Activated naive CD8-positive, alpha-beta T cell treated with anti-CD3 and anti-CD28 coated beads, Interleukin-2, amount 50 U/mL, for 24 hours (primary cell): ENCODE measurements at regions not wholly inside any gene's neighbourhood (a gene's known extent, or its start where the extent isn't known, plus 50 kb on each side); places are given as distances from the start of the nearest gene placed in this dataset.

Source experiments
- ATAC-seq: fragments of 150-1000 bp; cut with Tn5 transposase; one replicate; pipeline ENCODE4 v1.10.0; 2021
- DNase-seq: peaks from one replicate; pipeline ENCODE4 v3.0.0; 2021
- H3K27ac Mint-ChIP-seq: one replicate; pipeline ENCODE4 v1.8.0; 2021; ENCODE audit warnings: mild to moderate bottlenecking, mixed read lengths
- H3K27me3 Mint-ChIP-seq: one replicate; pipeline ENCODE4 v1.8.0; 2021; ENCODE audit warnings: mixed read lengths
- H3K36me3 Mint-ChIP-seq: one replicate; pipeline ENCODE4 v1.8.0; 2021; ENCODE audit warnings: low read depth, mixed read lengths
- H3K4me1 Mint-ChIP-seq: one replicate; pipeline ENCODE4 v1.8.0; 2021; ENCODE audit warnings: mixed read lengths
- H3K4me3 Mint-ChIP-seq: one replicate; pipeline ENCODE4 v1.8.0; 2021; ENCODE audit warnings: mild to moderate bottlenecking, moderate library complexity, mixed read lengths
- H3K9me3 Mint-ChIP-seq: one replicate; pipeline ENCODE4 v1.8.0; 2021; ENCODE audit warnings: mixed read lengths

DNA sequence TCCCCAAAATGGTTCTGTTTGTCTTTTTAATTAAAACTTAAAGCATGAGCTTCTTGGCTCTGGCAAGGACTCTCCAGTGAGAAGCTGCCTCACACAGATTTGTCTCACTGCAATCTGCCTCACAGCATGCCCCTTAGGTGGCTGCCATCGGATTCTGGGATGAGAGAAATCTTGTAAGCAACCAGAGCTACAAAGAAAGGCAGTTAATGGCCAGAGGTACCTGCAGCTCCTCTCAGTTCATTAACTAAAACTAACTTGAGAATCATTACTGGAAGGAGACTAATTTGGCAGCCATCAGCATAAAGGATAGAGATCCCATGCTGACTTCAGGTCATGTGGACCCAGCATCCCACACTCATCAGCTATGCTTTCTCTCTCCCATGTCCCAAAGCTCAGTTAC is 220.6 kb upstream of the DMAC1 start:
- no peak for ATAC-seq
- no peak overlapping the region for H3K4me3 Mint-ChIP-seq
- H3K27ac Mint-ChIP-seq = no peak overlapping the region
- DNase-seq = no peak
- H3K36me3 Mint-ChIP-seq = no peaks in the 10 kb centered on the region
- no peaks in the 10 kb centered on the region for H3K4me1 Mint-ChIP-seq
- H3K9me3 Mint-ChIP-seq = peaks cover 17% of the 10 kb centered on the region
- H3K27me3 Mint-ChIP-seq = no peaks in the 10 kb centered on the region

DNA sequence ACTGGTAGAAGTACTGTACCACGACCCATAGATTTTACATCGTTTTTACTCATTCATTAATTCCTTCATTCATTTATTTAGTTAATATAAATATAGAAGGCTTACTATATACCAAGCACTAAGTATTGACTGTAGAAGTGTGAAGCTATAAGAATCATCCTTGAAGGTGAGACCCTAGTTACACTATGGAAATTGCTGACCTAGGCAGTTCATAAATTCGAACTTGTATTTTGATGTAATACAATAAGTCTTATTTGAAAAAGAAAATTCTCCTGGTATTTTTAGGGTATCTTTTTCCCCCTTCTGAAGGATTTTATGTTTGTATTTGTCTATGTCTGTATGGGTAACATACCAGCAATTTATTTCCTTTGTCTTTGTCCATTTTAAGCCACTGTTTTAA is 220.1 kb upstream of the DMAC1 start:
- no peaks in the 10 kb centered on the region for H3K27me3 Mint-ChIP-seq
- peaks cover 17% of the 10 kb centered on the region for H3K9me3 Mint-ChIP-seq
- ATAC-seq (no peak), DNase-seq (no peak)
- H3K36me3 Mint-ChIP-seq = no peaks in the 10 kb centered on the region
- no peaks in the 10 kb centered on the region for H3K4me1 Mint-ChIP-seq
- H3K27ac Mint-ChIP-seq = no peak overlapping the region
- H3K4me3 Mint-ChIP-seq = no peak overlapping the region

DNA sequence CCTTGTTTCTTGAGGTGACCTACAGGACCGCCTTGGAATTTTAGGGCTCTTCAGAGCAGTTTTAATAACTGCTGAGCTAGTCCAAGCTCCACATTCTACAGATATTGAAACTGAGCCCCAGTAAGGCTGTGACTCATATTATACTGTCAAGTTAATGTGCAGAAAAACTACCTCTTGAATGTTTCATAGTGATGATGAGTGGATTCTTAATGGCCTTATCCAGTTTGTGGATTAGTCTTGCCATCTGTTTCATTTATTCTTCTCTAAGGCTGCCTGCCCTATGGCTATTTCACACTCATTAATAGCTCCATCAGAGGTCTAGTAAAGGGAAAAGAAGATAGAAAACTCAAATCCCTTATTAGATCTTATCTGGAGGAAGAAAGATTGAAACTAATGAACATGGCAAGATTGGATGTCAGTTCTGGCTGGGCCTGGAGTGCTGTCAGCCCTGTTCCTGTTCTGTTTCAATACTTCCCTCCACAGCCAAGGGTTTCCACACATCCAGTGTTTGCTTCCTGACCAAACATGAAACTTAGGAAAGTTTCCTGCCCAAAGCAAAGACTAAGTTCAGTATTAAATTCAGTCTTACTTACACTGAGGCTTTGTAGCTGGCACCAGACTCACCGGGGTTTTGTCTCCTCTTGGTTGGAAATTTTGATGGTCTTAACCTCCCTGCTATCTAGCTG is 215.6 kb upstream of the DMAC1 start:
- Mint-ChIP-seq H3K27ac (no peak overlapping the region), H3K27me3 (no peaks in the 10 kb centered on the region), H3K36me3 (no peaks in the 10 kb centered on the region), H3K4me3 (no peak overlapping the region), H3K9me3 (no peaks in the 10 kb centered on the region), H3K4me1 (no peaks in the 10 kb centered on the region)
- ATAC-seq (no peak), DNase-seq (no peak)

DNA sequence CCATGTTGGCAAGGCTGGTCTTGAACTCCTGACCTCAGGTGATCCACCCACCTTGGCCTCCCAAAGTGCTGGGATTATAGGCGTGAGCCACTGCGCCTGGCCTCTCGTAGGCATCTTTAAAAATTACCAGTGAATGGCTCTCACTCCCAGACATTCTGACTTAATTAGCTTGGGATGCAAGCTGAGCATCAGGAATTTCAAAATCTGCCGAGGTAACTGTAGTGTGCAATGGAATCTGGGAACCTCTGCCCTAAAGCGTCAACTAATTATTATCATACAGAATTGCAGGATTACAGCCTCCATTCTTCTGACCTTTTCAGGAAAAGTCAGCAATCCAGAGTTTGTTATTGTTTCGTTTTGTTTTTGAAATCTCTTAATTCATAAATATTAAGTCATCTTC is 213.4 kb upstream of the DMAC1 start:
- DNase-seq (no peak), ATAC-seq (no peak)
- H3K27ac Mint-ChIP-seq = no peak overlapping the region
- peaks cover 1% of the 10 kb centered on the region for H3K36me3 Mint-ChIP-seq
- no peak overlapping the region for H3K4me3 Mint-ChIP-seq
- H3K9me3 Mint-ChIP-seq = peaks cover 11% of the 10 kb centered on the region
- no peaks in the 10 kb centered on the region for H3K4me1 Mint-ChIP-seq
- no peaks in the 10 kb centered on the region for H3K27me3 Mint-ChIP-seq

DNA sequence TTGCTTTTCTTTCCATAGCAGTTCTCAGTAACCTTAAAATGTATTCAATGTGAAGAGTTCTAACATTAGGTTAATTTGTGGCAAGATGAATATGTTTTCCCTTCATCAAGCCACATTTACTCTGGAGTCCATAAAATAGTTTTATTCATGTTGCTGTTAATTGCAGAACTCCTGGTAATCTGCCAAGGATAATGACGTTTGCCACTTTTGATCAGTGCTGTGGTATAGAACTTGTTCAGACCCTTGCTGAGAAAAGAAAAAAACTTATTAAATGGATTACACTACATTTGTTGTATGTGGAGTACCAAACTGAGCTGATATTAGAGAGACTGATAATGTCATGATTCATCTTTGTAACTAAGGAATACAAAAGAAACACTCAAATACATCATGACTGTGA is 212.4 kb upstream of the DMAC1 start:
- no peak for DNase-seq
- peaks cover 11% of the 10 kb centered on the region for H3K9me3 Mint-ChIP-seq
- no peaks in the 10 kb centered on the region for H3K27me3 Mint-ChIP-seq
- H3K4me1 Mint-ChIP-seq = no peaks in the 10 kb centered on the region
- H3K4me3 Mint-ChIP-seq = no peak overlapping the region
- peaks cover 1% of the 10 kb centered on the region for H3K36me3 Mint-ChIP-seq
- H3K27ac Mint-ChIP-seq = no peak overlapping the region
- ATAC-seq = no peak

DNA sequence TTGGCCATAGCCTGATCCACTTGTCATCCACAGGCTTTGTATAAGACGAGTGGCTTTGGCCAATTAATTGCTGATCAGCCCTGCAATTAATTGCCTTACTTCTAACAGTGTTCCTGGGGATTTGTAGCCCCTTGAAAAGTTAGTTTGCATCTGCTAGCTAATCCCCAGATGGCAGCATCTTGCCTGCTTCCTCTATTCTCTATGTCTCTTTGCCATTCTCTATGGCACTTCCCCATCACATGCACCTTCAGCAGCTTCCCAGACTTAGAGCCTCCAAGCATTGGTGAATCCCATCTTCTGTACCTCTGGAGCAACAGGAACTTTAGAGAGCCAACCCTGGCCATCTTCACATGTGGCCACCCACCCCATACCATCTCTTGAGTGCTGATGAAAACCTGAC is 197.0 kb upstream of the DMAC1 start:
- Mint-ChIP-seq H3K27ac (no peak overlapping the region), H3K36me3 (no peaks in the 10 kb centered on the region), H3K4me1 (peaks cover 2% of the 10 kb centered on the region), H3K4me3 (no peak overlapping the region), H3K27me3 (no peaks in the 10 kb centered on the region), H3K9me3 (peaks cover 2% of the 10 kb centered on the region)
- DNase-seq (no peak), ATAC-seq (no peak)

DNA sequence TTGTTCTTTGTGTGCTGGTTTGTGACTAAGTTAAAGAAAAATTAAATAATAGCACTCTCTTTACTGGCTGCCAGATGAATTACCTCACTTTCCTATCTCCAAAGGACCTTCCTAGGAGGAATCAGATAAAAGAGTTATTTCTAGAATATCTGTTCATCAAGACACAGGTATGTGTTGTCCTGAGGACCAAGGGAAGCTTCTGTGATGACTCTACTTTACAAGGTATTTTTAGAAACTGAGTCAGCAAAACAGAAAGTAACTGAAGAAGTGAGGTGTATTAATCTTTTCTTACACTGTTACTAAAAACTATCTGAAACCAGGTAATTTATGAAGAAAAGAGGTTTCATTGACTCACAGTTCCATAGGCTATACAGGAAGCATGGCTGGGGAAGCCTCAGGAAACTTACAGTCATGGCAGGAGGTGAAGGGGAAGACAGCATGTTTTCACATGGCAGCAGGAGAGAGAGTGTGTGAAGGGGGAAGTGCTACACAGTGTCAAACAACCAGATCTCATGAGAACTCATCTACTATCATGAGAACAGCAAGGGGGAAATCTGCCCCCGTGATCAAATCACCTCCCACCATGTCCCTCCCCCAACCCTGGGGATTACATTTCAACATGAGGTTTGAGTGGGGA is 189.2 kb upstream of the DMAC1 start:
- Mint-ChIP-seq H3K27me3 (no peaks in the 10 kb centered on the region), H3K27ac (no peak overlapping the region), H3K9me3 (peaks cover 4% of the 10 kb centered on the region), H3K36me3 (peaks cover 2% of the 10 kb centered on the region), H3K4me1 (peaks cover 9% of the 10 kb centered on the region), H3K4me3 (no peak overlapping the region)
- ATAC-seq (no peak), DNase-seq (no peak)

DNA sequence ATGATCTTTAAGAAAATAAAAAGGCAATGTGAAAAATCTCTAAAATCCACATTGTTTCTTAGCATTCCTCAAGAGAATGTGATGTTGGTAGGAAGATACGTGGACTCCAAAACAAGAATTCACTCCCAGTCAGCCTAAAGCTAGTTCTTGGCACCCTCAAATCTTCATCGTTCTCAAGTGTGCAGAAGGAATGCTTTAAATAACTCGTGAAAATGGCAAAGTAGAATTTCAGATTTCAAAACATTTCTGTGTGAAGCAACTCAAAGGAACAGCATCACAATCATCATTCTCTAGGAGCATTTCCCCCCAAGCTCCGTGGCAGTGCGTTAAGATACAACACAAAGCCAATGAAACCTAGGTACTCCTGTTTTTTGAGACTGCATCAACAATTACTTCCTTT is 185.1 kb upstream of the DMAC1 start:
- peaks cover 45% of the 10 kb centered on the region for H3K4me1 Mint-ChIP-seq
- H3K27ac Mint-ChIP-seq = no peak overlapping the region
- no peaks in the 10 kb centered on the region for H3K27me3 Mint-ChIP-seq
- peaks cover 4% of the 10 kb centered on the region for H3K9me3 Mint-ChIP-seq
- peaks cover 2% of the 10 kb centered on the region for H3K36me3 Mint-ChIP-seq
- DNase-seq = no peak
- ATAC-seq = no peak
- no peak overlapping the region for H3K4me3 Mint-ChIP-seq

DNA sequence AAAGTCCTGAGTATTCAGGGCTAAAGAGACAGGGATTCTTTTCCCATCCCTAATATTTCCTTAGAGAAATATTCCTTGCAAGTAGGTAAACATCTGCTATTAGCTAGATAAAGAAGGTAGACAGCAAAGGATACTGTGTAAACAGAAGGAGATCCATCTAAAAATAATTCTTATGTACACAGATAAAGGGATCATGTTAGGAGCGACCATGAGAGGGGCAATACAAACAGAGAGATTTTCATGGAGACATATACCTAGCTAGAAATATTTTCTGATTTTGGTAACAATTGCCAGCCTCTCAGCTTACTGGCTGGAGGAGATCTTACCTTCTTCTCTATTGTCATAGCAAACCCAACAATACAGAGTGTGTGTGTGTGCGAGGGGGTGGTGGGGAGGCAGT is 184.6 kb upstream of the DMAC1 start:
- Mint-ChIP-seq H3K4me1 (peaks cover 43% of the 10 kb centered on the region), H3K36me3 (peaks cover 2% of the 10 kb centered on the region), H3K27me3 (no peaks in the 10 kb centered on the region), H3K27ac (no peak overlapping the region), H3K9me3 (peaks cover 4% of the 10 kb centered on the region), H3K4me3 (no peak overlapping the region)
- DNase-seq (no peak), ATAC-seq (no peak)

DNA sequence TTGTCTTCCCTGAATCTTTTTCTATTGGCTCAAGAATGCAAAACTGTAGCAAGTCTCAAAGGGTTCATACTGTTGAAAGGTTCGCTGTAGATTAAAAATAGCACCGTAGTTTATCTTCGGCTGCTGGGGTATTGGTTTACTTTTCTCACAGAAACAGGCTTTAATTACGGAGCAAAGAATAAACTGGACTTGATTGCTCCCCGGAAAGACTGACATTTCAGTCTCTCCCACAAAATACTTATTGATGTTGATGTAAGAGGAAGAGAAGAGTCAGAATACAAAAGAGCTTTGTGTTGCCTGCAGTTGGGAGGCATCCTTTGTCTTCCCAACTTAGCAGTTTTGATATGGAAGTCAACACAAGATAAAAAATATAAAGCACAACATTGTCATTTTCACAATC is 183.9 kb upstream of the DMAC1 start:
- Mint-ChIP-seq H3K27me3 (no peaks in the 10 kb centered on the region), H3K4me3 (no peak overlapping the region), H3K9me3 (no peaks in the 10 kb centered on the region), H3K27ac (no peak overlapping the region), H3K36me3 (no peaks in the 10 kb centered on the region), H3K4me1 (peaks cover 41% of the 10 kb centered on the region)
- ATAC-seq (no peak), DNase-seq (no peak)

DNA sequence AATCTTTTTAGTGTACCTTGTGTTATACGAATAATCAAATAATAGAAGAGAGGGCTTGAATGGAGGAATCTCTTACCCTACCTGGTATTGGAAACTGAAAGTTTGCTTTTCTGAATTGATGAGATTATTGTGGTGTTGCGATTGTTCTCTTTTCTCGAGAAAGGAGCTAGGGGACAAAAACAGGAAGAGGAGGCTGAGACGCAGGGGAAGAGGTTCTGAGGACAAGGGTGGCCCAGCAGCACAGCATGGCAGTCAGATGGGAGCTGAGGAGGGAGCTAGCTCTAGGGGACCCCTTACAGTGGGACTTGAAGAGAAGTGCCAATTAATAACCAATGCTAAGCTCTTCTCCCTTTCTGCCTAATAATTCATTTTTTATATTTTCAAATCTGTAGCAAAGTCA is 183.3 kb upstream of the DMAC1 start:
- DNase-seq (no peak), ATAC-seq (no peak)
- H3K27ac Mint-ChIP-seq = peak overlapping the region; percentile 48
- no peaks in the 10 kb centered on the region for H3K9me3 Mint-ChIP-seq
- H3K4me3 Mint-ChIP-seq = peak overlapping the region; percentile 13
- no peaks in the 10 kb centered on the region for H3K36me3 Mint-ChIP-seq
- peaks cover 46% of the 10 kb centered on the region for H3K4me1 Mint-ChIP-seq
- no peaks in the 10 kb centered on the region for H3K27me3 Mint-ChIP-seq

DNA sequence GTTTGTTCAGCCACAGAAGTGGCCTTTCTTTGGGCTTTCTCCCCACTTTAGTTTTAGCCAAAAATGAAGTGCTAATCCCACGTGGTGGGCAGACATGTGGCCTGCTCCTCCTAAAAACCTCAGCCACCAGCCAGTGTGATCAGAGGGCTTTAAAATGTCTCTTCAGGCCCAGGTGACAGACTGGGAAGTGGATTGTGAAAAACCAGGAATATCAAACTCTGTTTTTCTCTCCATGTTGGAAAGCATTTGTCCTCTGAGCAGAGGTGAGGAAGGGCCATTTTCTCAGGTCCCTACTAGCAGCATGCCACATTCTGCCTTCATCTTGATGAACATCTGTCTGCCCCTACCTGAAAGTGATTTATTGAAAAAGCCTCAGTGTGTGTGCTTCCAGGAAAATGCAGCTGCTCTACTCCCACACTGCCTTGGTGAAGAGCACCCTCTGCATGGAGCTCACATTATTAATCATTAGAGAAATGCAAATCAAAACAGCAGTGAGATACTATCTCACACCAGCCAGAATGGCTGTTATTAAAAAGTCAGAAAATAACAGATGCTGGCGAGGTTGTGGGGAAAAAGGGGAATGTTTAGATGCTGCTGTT is 181.2 kb upstream of the DMAC1 start:
- no peak overlapping the region for H3K27ac Mint-ChIP-seq
- peaks cover 65% of the 10 kb centered on the region for H3K4me1 Mint-ChIP-seq
- no peaks in the 10 kb centered on the region for H3K27me3 Mint-ChIP-seq
- no peaks in the 10 kb centered on the region for H3K9me3 Mint-ChIP-seq
- ATAC-seq = no peak
- H3K36me3 Mint-ChIP-seq = no peaks in the 10 kb centered on the region
- DNase-seq = no peak
- H3K4me3 Mint-ChIP-seq = no peak overlapping the region

DNA sequence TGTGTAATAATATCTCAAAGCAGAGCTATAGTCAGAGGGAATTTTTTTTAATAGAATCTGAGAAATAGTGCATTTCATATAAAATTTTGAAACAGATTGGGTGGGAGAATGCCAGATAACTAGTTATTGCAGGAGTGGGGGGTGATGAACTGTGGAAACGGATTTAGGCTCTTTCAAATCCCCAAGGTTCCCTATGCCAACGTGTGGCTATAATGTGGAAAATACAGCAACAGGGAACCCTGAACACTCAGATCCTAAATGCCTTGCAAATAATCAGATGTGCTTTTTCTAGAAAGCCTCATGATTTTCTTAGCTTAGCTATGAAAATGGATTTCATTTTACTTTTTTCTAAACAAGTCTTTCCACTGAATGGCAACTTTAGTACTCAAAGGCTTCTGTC is 180.5 kb upstream of the DMAC1 start:
- H3K27ac Mint-ChIP-seq = no peak overlapping the region
- H3K4me3 Mint-ChIP-seq = no peak overlapping the region
- peaks cover 72% of the 10 kb centered on the region for H3K4me1 Mint-ChIP-seq
- H3K9me3 Mint-ChIP-seq = no peaks in the 10 kb centered on the region
- ATAC-seq = no peak
- no peaks in the 10 kb centered on the region for H3K27me3 Mint-ChIP-seq
- no peaks in the 10 kb centered on the region for H3K36me3 Mint-ChIP-seq
- no peak for DNase-seq

DNA sequence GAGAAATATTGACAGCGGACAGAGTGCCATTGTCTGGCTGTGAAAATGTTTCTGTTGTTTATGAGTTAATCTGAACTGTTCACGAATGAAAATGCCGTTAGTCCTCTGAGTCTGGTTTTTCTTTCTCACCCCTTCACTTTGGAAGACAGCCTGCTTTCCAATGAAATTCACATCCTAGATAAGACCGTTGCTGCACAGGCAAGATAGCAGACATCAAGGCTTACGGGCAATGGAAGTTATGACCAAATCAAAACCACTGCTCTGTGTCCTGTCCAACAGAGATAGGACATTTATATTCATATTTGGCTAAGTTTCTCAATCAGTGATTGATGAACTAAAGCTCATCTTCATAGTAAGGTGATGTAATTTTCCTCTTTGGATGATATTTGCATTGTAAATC is 180.0 kb upstream of the DMAC1 start:
- peaks cover 76% of the 10 kb centered on the region for H3K4me1 Mint-ChIP-seq

DNA sequence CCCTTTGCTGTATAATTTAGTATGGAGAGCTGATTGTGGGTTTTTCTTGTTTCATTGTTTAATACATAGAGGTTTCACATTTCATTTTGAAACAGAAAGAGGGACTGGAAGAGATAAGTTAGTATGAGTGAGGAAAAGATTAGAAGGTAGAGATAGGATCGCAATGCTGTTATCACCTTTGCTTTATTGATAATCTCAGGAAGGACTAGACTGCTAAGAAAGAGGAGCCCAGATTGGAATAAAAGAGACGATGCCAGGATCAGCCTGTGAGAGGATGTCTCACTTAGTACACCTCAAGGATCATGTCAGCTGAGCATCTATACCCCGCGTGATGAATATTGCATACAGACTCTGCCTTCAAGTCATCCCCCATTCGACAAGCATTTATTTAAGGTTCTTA is 178.0 kb upstream of the DMAC1 start:
- DNase-seq = no peak
- no peaks in the 10 kb centered on the region for H3K9me3 Mint-ChIP-seq
- no peak for ATAC-seq
- peaks cover 83% of the 10 kb centered on the region for H3K4me1 Mint-ChIP-seq
- H3K27me3 Mint-ChIP-seq = no peaks in the 10 kb centered on the region
- peak overlapping the region; percentile 36 for H3K27ac Mint-ChIP-seq
- H3K36me3 Mint-ChIP-seq = no peaks in the 10 kb centered on the region
- H3K4me3 Mint-ChIP-seq = peak overlapping the region; percentile 12

More for the DNA sequence above, 180.0 kb upstream of the DMAC1 start:
- Mint-ChIP-seq H3K27me3 (no peaks in the 10 kb centered on the region), H3K9me3 (no peaks in the 10 kb centered on the region), H3K4me3 (no peak overlapping the region), H3K36me3 (no peaks in the 10 kb centered on the region), H3K27ac (no peak overlapping the region)
- DNase-seq = no peak
- no peak for ATAC-seq
